ENCODE measurements at regions not wholly inside any gene's neighbourhood (a gene's known extent, or its start where the extent isn't known, plus 50 kb on each side); places are given as distances from the start of the nearest gene placed in this dataset.
"Not testable (repeated sequence)": the region's sequence is repeated elsewhere in the genome, so short reads cannot be mapped to it uniquely, and the experiment has no call there.

DNA sequence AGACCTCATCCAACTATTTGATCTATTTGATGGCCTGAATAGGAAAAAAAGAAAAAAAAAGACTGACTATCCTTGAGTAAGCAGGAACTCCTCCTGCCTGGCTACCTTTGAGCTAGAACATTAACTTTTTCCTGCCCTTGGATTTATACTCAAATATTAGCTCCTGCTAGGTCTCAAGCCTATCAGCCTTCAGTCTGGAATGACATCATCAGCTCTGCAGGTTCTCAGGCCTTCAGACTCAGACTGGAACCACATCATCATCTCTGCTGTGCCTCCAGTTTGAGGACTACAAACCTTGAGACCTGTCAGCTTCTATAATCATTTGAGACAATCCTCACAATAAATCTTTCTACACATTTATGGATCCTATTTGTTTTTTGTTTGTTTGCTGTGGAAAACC, 754.0 kb upstream of the SLIT2 start:
- no peaks in the 10 kb centered on the region for H3K36me3 ChIP-seq (ENCODE audit: insufficient read depth, low read length)
- no peaks in the 10 kb centered on the region for H3K79me2 ChIP-seq (ENCODE audit: control insufficient read depth, insufficient read depth, low read length, unreplicated experiment)
- peaks cover 14% of the 10 kb centered on the region for H3K4me1 ChIP-seq (ENCODE audit: control insufficient read depth, insufficient read depth, low read length, unreplicated experiment)
- no peak overlapping the region for H2AFZ ChIP-seq (ENCODE audit: low read length, unreplicated experiment)
- H3K27me3 ChIP-seq (ENCODE audit: insufficient read depth, low read length) = no peaks in the 10 kb centered on the region
- H3K4me3 ChIP-seq (ENCODE audit: low read depth, low read length) = no peak overlapping the region
- H3K27ac ChIP-seq (ENCODE audit: low read depth, low read length) = no peak overlapping the region

DNA sequence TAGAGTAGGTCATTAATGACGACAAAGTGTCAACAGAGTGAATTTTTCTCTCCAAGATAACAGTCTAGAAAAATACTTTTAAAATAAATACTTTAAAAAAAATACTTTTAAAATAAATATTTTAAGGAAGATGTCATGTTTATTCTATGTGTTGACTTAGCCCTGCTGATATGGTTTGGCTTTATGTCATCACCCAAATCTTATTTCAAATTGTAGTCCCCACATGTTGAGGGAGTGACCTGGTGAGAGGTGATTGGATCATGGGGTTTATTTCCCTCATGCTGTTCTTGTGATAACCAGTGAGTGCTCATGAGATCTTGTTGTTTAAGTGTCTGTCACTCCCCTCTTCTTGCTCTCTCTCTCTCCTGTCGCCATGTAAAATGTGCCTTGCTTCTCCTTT, 754.9 kb upstream of the SLIT2 start:
- no peaks in the 10 kb centered on the region for H3K36me3 ChIP-seq (ENCODE audit: insufficient read depth, low read length)
- no peaks in the 10 kb centered on the region for H3K27me3 ChIP-seq (ENCODE audit: insufficient read depth, low read length)
- H2AFZ ChIP-seq (ENCODE audit: low read length, unreplicated experiment) = no peak overlapping the region
- no peaks in the 10 kb centered on the region for H3K79me2 ChIP-seq (ENCODE audit: control insufficient read depth, insufficient read depth, low read length, unreplicated experiment)
- no peak overlapping the region for H3K27ac ChIP-seq (ENCODE audit: low read depth, low read length)
- no peak overlapping the region for H3K4me3 ChIP-seq (ENCODE audit: low read depth, low read length)
- H3K4me1 ChIP-seq (ENCODE audit: control insufficient read depth, insufficient read depth, low read length, unreplicated experiment) = peaks cover 18% of the 10 kb centered on the region

DNA sequence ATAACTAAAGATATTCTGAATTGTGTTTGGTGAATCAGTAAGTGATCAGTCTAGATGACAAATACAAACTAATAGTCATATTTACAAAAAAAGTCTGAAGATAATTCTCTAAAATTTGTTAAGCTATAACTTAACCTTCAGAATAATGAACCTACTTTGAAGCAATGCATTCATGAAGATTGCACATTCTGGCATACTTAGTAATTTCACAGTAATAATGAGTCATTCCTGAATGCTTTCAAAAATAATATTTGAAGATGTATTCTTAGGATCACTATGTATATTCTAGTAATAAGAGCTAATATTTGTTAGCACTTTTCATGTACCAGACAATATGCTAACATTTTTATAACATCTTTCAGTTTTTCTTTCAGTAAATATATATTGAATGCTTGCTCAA, 756.7 kb upstream of the SLIT2 start:
- Histone ChIP-seq H3K4me3 (ENCODE audit: low read depth, low read length) (no peak overlapping the region), H3K79me2 (ENCODE audit: control insufficient read depth, insufficient read depth, low read length, unreplicated experiment) (no peaks in the 10 kb centered on the region), H3K4me1 (ENCODE audit: control insufficient read depth, insufficient read depth, low read length, unreplicated experiment) (peaks cover 18% of the 10 kb centered on the region), H2AFZ (ENCODE audit: low read length, unreplicated experiment) (no peak overlapping the region), H3K27me3 (ENCODE audit: insufficient read depth, low read length) (no peaks in the 10 kb centered on the region), H3K27ac (ENCODE audit: low read depth, low read length) (peak overlapping the region; percentile 26; the same call in 1 of the 2 replicates), H3K36me3 (ENCODE audit: insufficient read depth, low read length) (no peaks in the 10 kb centered on the region)

DNA sequence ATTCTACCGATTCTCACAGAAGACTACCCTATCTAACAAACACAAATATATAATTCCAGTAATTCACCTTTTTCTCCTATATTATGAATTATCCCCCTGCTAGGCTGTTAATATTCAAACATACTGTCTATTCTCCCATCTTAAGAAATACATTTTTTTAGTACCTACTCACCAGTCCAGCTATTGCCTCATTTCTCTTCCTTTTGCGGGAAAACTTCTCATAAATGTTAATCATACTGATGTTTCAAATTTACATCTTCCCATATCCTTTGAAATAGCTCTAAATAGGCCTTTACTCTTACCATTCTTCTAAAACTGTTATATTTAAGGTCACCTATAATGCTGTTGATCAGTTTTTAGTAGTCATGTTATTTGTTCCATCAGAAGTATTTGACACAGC, 759.1 kb upstream of the SLIT2 start:
- Histone ChIP-seq H3K79me2 (ENCODE audit: control insufficient read depth, insufficient read depth, low read length, unreplicated experiment) (no peaks in the 10 kb centered on the region), H3K27ac (ENCODE audit: low read depth, low read length) (no peak overlapping the region), H2AFZ (ENCODE audit: low read length, unreplicated experiment) (no peak overlapping the region), H3K4me3 (ENCODE audit: low read depth, low read length) (no peak overlapping the region), H3K36me3 (ENCODE audit: insufficient read depth, low read length) (no peaks in the 10 kb centered on the region), H3K27me3 (ENCODE audit: insufficient read depth, low read length) (no peaks in the 10 kb centered on the region), H3K4me1 (ENCODE audit: control insufficient read depth, insufficient read depth, low read length, unreplicated experiment) (peaks cover 18% of the 10 kb centered on the region)

DNA sequence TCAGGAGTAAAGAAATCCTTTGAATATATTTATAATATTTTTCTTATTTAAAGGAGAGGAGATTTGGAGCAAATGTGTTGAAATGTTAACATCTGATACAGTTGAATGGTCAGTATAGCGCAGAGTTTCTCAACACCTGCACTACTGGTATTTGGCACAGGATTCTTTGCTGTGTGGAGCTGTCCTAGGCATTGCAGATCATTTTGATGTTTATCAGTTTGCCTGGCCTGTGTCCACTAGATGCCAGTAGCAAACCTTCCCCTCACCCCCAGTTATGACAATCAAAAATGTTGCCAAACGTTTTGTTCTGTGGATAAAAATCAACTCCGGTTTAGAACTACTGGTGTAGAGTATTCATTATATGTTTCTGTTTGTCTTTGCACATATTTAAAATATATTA, 765.3 kb upstream of the SLIT2 start:
- no peak overlapping the region for H2AFZ ChIP-seq (ENCODE audit: low read length, unreplicated experiment)
- no peak overlapping the region for H3K27ac ChIP-seq (ENCODE audit: low read depth, low read length)
- H3K27me3 ChIP-seq (ENCODE audit: insufficient read depth, low read length) = no peaks in the 10 kb centered on the region
- H3K4me1 ChIP-seq (ENCODE audit: control insufficient read depth, insufficient read depth, low read length, unreplicated experiment) = no peaks in the 10 kb centered on the region
- no peaks in the 10 kb centered on the region for H3K36me3 ChIP-seq (ENCODE audit: insufficient read depth, low read length)
- H3K79me2 ChIP-seq (ENCODE audit: control insufficient read depth, insufficient read depth, low read length, unreplicated experiment) = no peaks in the 10 kb centered on the region
- no peak overlapping the region for H3K4me3 ChIP-seq (ENCODE audit: low read depth, low read length)

DNA sequence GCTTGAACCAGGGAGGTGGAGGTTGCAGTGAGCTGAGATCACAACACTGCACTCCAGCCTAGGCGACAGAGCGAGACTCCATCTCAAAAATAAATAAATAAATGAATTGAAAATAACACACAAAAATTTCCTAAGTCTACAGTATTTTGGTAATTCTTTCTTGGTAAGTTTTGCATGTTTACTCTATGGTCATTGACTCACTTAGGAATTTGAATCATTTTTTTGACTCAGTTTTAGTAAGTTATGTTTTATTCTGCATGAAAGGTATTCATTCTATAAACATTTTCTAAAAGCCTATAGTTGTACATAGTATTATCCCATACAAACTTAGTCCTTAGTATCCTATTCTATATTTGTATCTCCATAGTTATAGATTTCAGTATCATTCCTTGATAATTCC, 772.9 kb upstream of the SLIT2 start:
- Histone ChIP-seq H3K4me3 (ENCODE audit: low read depth, low read length) (no peak overlapping the region), H3K27ac (ENCODE audit: low read depth, low read length) (peak overlapping the region; percentile 46; the same call in 1 of the 2 replicates), H3K27me3 (ENCODE audit: insufficient read depth, low read length) (no peaks in the 10 kb centered on the region), H3K36me3 (ENCODE audit: insufficient read depth, low read length) (no peaks in the 10 kb centered on the region), H3K79me2 (ENCODE audit: control insufficient read depth, insufficient read depth, low read length, unreplicated experiment) (no peaks in the 10 kb centered on the region), H3K4me1 (ENCODE audit: control insufficient read depth, insufficient read depth, low read length, unreplicated experiment) (peaks cover 9% of the 10 kb centered on the region), H2AFZ (ENCODE audit: low read length, unreplicated experiment) (no peak overlapping the region)

DNA sequence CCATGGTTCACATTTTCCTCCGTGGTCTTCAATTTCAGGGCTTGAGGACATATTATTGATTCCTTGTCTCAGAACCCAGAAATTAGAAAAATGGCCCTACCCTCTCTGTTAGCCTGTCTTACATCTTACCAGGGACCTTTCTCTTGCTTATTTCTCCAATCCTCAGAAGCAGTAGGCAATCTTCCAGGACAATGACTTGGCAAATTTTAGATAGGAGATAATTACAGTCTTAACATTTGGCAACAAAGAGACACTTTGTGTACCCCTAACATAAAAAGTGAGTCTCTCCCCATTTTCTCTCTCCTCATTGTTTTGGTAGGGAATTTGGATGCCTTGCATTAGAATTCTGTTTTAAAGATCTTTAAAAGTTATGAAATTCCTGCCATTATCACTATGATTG, 778.1 kb upstream of the SLIT2 start:
- Histone ChIP-seq H3K27ac (ENCODE audit: low read depth, low read length) (0 out of 2 replicates have a peak overlapping the region, but pooled peaks have one; percentile 13), H2AFZ (ENCODE audit: low read length, unreplicated experiment) (peak overlapping the region; percentile 40), H3K27me3 (ENCODE audit: insufficient read depth, low read length) (no peaks in the 10 kb centered on the region), H3K4me3 (ENCODE audit: low read depth, low read length) (no peak overlapping the region), H3K4me1 (ENCODE audit: control insufficient read depth, insufficient read depth, low read length, unreplicated experiment) (peaks cover 17% of the 10 kb centered on the region), H3K79me2 (ENCODE audit: control insufficient read depth, insufficient read depth, low read length, unreplicated experiment) (no peaks in the 10 kb centered on the region), H3K36me3 (ENCODE audit: insufficient read depth, low read length) (no peaks in the 10 kb centered on the region)

DNA sequence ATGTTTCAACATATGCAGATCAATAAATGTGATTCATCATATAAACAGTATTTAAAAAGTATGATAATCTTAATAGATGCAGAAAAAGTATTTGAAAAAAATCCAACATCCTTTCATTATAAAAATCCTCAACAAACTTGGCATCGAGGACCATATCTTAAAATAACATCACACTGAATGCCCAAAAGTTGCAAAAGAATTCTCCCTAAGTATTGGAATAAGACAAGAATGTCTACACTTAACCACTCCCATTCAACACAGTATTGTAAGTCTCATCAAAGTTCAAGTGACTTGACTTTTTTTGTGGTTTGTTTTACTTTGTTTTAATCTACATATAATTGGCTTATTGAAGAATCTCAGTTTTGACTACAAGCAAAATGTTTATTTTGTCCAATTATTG, 779.0 kb upstream of the SLIT2 start:
- Histone ChIP-seq H3K27me3 (ENCODE audit: insufficient read depth, low read length) (no peaks in the 10 kb centered on the region), H3K4me1 (ENCODE audit: control insufficient read depth, insufficient read depth, low read length, unreplicated experiment) (peaks cover 17% of the 10 kb centered on the region), H3K27ac (ENCODE audit: low read depth, low read length) (peak overlapping the region; percentile 33; the same call in 1 of the 2 replicates), H3K4me3 (ENCODE audit: low read depth, low read length) (peak overlapping the region; percentile 26), H2AFZ (ENCODE audit: low read length, unreplicated experiment) (no peak overlapping the region), H3K36me3 (ENCODE audit: insufficient read depth, low read length) (no peaks in the 10 kb centered on the region), H3K79me2 (ENCODE audit: control insufficient read depth, insufficient read depth, low read length, unreplicated experiment) (no peaks in the 10 kb centered on the region)

DNA sequence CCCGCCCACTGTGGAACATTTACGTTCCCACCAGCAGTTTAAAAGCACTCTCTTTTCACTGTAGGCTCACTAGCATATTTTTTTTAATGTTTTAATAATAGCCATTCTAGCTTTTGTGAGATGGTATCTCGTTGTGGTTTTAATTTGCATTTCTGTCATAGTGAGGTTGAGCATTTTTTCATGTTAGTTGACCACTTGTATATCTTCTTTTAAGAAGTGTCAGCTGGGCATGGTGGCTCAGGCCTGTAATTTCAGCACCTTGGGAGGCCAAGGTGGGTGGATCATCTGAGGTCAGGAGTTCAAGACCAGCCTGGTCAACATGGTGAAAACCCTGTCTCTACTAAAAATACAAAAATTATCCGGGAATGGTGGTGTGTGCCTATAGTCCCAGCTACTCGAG, 781.7 kb upstream of the SLIT2 start:
- H3K36me3 ChIP-seq (ENCODE audit: insufficient read depth, low read length); H3K79me2 ChIP-seq (ENCODE audit: control insufficient read depth, insufficient read depth, low read length, unreplicated experiment); H3K27ac ChIP-seq (ENCODE audit: low read depth, low read length); H3K4me3 ChIP-seq (ENCODE audit: low read depth, low read length); H2AFZ ChIP-seq (ENCODE audit: low read length, unreplicated experiment); H3K27me3 ChIP-seq (ENCODE audit: insufficient read depth, low read length): not testable (repeated sequence)
- peaks cover 17% of the 10 kb centered on the region for H3K4me1 ChIP-seq (ENCODE audit: control insufficient read depth, insufficient read depth, low read length, unreplicated experiment)

DNA sequence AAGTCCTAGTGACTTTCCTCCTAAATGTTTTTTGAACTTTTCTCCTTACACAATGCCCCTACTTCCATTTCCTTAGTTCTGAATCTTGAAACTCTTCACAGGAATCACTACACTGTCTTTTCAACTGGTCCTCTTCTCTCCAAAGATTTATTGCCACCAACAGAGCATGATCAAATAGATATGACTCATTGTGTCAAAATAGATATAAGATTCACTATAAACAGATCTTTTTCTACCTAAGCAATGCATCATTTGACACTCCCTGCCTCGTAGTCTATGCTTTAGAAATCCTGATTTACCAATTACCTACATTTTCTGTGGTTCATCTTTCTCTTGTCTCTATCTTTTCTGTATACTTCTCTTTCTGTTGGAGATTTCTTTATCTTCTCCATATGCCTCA, 789.6 kb upstream of the SLIT2 start:
- Histone ChIP-seq H3K36me3 (ENCODE audit: insufficient read depth, low read length) (no peaks in the 10 kb centered on the region), H3K4me3 (ENCODE audit: low read depth, low read length) (no peak overlapping the region), H3K4me1 (ENCODE audit: control insufficient read depth, insufficient read depth, low read length, unreplicated experiment) (no peaks in the 10 kb centered on the region), H2AFZ (ENCODE audit: low read length, unreplicated experiment) (no peak overlapping the region), H3K27me3 (ENCODE audit: insufficient read depth, low read length) (no peaks in the 10 kb centered on the region), H3K79me2 (ENCODE audit: control insufficient read depth, insufficient read depth, low read length, unreplicated experiment) (no peaks in the 10 kb centered on the region), H3K27ac (ENCODE audit: low read depth, low read length) (no peak overlapping the region)

DNA sequence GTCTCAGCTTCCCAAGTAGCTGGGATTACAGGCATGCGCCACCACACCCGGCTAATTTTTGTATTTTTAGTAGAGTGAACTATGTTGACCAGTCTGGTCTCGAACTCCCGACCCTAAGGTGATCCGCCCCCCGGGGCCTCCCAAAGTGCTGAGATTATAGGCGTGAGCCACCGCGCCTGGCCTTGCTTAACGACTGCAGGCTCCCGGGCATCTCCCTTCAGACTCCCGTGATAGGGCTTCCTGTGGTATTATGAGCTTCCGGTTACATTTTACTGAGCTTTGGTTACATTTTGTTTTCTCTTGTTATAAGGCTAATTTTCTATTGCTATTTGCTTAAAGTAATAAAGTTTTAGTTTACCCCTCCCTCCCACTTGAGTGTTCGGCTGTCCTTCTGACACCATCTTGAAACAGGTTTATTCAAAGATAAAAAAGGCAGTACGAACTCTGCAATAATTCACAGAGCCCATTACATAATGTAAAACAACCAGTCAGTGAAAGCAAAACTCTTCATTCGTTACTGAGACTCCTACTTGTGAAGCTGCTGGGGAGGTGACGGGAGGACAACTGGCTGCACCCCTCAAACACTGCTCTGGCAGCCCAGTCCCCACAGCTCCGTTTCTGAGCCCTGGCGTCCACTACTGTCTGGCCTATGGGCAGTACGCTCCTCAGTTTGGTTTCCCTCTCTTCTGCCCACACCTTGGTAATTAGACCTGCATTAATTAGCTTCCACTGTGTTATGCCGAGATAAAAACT, 795.7 kb upstream of the SLIT2 start:
- Histone ChIP-seq H3K4me1 (ENCODE audit: control insufficient read depth, insufficient read depth, low read length, unreplicated experiment) (no peaks in the 10 kb centered on the region), H2AFZ (ENCODE audit: low read length, unreplicated experiment) (no peak overlapping the region), H3K27ac (ENCODE audit: low read depth, low read length) (no peak overlapping the region), H3K79me2 (ENCODE audit: control insufficient read depth, insufficient read depth, low read length, unreplicated experiment) (no peaks in the 10 kb centered on the region), H3K27me3 (ENCODE audit: insufficient read depth, low read length) (no peaks in the 10 kb centered on the region), H3K36me3 (ENCODE audit: insufficient read depth, low read length) (no peaks in the 10 kb centered on the region), H3K4me3 (ENCODE audit: low read depth, low read length) (peak overlapping the region; percentile 67)

All from ACC112 (cell line).